CD4-positive, alpha-beta T cell (primary cell): ENCODE measurements at regions not wholly inside any gene's neighbourhood (a gene's known extent, or its start where the extent isn't known, plus 50 kb on each side); places are given as distances from the start of the nearest gene placed in this dataset.
"Not testable (repeated sequence)": the region's sequence is repeated elsewhere in the genome, so short reads cannot be mapped to it uniquely, and the experiment has no call there.

Experiments
- ATAC-seq: fragments of 200-7000 bp; cut with Tn5 transposase; one replicate; pipeline ENCODE4 v1.10.0; 2022; ENCODE audit warnings: mild to moderate bottlenecking; ENCODE audit not compliant: poor library complexity
- CTCF ChIA-PET: fragments of 350-600 bp; sonication (Branson Sonifier 250); formaldehyde crosslinking; loops from one replicate; lab custom pipeline; 2021; ENCODE audit warnings: antibody characterized with exemption, inconsistent platforms; lab: Charles Lee
- POLR2A ChIA-PET: fragments of 350-600 bp; sonication (Branson Sonifier 250); formaldehyde crosslinking; loops from one replicate; lab custom pipeline; 2021; ENCODE audit warnings: antibody characterized with exemption, inconsistent platforms; lab: Charles Lee
- DNase-seq, 14 experiments: peaks; one replicate each; pipeline ENCODE4 v3.0.0-alpha.2; 2013 to 2020; ENCODE audit warnings: mixed read lengths in 2 of 14
- H3K27ac ChIP-seq, 2 donors: one replicate each; pipeline versions ENCODE4 v1.5.1 to v1.7.0; 2013; ENCODE audit warnings: low read length in 2 of 2, low read depth in 1 of 2, mild to moderate bottlenecking in 1 of 2
- H3K27me3 ChIP-seq, 2 experiments: 1 replicate in 1 of 2; 2 replicates in 1 of 2; pipeline versions ENCODE4 v1.6.1 to v1.7.0; 2013; ENCODE audit warnings: low read length in 2 of 2, control low read depth in 1 of 2, mild to moderate bottlenecking in 1 of 2, moderate library complexity in 1 of 2; ENCODE audit not compliant: insufficient read depth in 2 of 2, control insufficient read depth in 1 of 2
- H3K36me3 ChIP-seq: one replicate; pipeline ENCODE4 v1.6.1; 2013; ENCODE audit warnings: low read length, control low read depth; ENCODE audit not compliant: insufficient read depth
- H3K4me1 ChIP-seq: one replicate; pipeline ENCODE4 v1.6.1; 2013; ENCODE audit warnings: low read length, control low read depth; ENCODE audit not compliant: insufficient read depth
- H3K4me3 ChIP-seq: one replicate; pipeline ENCODE4 v1.5.1; 2013; ENCODE audit warnings: mild to moderate bottlenecking, low read length, moderate library complexity
- H3K9me3 ChIP-seq, 2 experiments: 1 replicate in 1 of 2; 2 replicates in 1 of 2; pipeline versions ENCODE4 v1.6.1 to v1.7.0; 2013; ENCODE audit warnings: low read length in 2 of 2, mild to moderate bottlenecking in 2 of 2, control low read depth in 1 of 2, moderate library complexity in 1 of 2; ENCODE audit not compliant: control insufficient read depth in 1 of 2, insufficient read depth in 1 of 2
- H3K27ac Mint-ChIP-seq: one replicate; pipeline ENCODE4 v1.8.0; 2020; ENCODE audit warnings: mixed read lengths
- H3K27me3 Mint-ChIP-seq: one replicate; pipeline ENCODE4 v1.8.0; 2021; ENCODE audit warnings: mixed read lengths
- H3K36me3 Mint-ChIP-seq: one replicate; pipeline ENCODE4 v1.8.0; 2021; ENCODE audit warnings: low read depth, mixed read lengths
- H3K4me1 Mint-ChIP-seq: one replicate; pipeline ENCODE4 v1.8.0; 2021; ENCODE audit warnings: low read depth, mixed read lengths
- H3K4me3 Mint-ChIP-seq: one replicate; pipeline ENCODE4 v1.8.0; 2020; ENCODE audit warnings: mild to moderate bottlenecking, mixed read lengths
- H3K9me3 Mint-ChIP-seq: one replicate; pipeline ENCODE4 v1.8.0; 2020; ENCODE audit warnings: mixed read lengths
- CTCF ChIP-seq: fragments of 200-600 bp; IDR thresholded peaks from one replicate; pipeline ENCODE4 v1.8.0; 2022; ENCODE audit warnings: antibody characterized with exemption, mild to moderate bottlenecking
- intact Hi-C, 2 experiments: fragments of 100-400 bp; cut with DNase I in 1 of 2; cut with micrococcal nuclease in 1 of 2; formaldehyde crosslinking; loops; one replicate each; pipeline versions ENCODE4 v1.15.1 to v1.9.0; 2023 to 2025; cut with DNase I, micrococcal nuclease

DNA sequence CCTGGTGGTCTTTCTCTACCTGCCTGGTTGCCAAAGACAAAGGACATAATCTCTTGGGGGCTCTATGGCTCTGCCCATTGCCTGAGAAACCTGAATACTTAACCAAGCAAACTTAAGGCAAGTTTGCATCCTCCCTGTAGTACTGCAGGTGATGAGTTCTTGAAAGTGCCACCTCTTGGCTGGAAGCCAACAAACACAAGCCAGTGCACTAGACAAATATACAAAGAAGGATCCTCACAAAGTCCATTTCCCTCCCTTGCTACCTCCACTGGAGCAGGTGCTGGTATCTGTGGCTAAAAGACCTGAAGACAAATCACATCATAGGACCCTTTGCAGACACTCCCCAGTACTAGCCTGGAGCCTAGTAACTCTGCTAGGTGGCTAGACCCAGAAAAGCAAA lies 772.3 kb downstream of the SI start:
- Mint-ChIP-seq H3K4me3 (no peak overlapping the region), H3K27me3 (no peaks in the 10 kb centered on the region), H3K4me1 (no peaks in the 10 kb centered on the region), H3K9me3 (peaks cover 12% of the 10 kb centered on the region), H3K27ac (no peak overlapping the region), H3K36me3 (no peaks in the 10 kb centered on the region)
- CTCF ChIA-PET = no interaction called here
- no peak for TF ChIP-seq CTCF
- no peak for ATAC-seq
- no peaks in the 10 kb centered on the region for H3K27me3 ChIP-seq
- H3K27ac ChIP-seq = no peak overlapping the region
- peaks cover 3 to 14% of the 10 kb centered on the region in 2 experiments for H3K9me3 ChIP-seq
- POLR2A ChIA-PET = no interaction called here
- H3K36me3 ChIP-seq = no peaks in the 10 kb centered on the region
- H3K4me1 ChIP-seq = no peaks in the 10 kb centered on the region
- intact Hi-C loops = no loop called here
- H3K4me3 ChIP-seq = no peak overlapping the region
- DNase-seq = no peak

DNA sequence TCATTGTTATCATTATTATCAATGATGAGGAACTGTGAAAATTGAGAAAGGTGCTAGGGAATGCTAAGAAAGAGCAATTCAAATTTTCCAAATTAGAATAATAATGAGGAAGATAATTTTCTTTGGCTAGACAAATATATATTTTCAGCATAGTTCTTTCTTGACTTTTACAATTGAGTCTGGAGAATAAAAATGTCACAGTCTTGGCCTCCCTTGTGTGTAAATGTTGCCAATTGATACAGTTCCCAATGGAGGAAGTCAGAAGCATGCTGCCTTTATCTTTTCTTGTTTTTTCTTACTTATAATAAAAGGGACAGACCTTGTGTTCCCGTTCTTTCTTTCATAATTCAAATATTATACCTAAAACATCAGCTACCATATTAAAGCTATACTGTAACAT lies 774.4 kb downstream of the SI start:
- Histone ChIP-seq H3K9me3 (peaks cover 3 to 5% of the 10 kb centered on the region in 2 experiments), H3K36me3 (no peaks in the 10 kb centered on the region), H3K4me1 (no peaks in the 10 kb centered on the region), H3K27ac (no peak overlapping the region), H3K27me3 (no peaks in the 10 kb centered on the region), H3K4me3 (no peak overlapping the region)
- CTCF ChIA-PET = no interaction called here
- POLR2A ChIA-PET = no interaction called here
- intact Hi-C loops = no loop called here
- Mint-ChIP-seq H3K27ac (no peak overlapping the region), H3K9me3 (peaks cover 10% of the 10 kb centered on the region), H3K4me1 (no peaks in the 10 kb centered on the region), H3K36me3 (no peaks in the 10 kb centered on the region), H3K27me3 (no peaks in the 10 kb centered on the region), H3K4me3 (no peak overlapping the region)
- DNase-seq (no peak), ATAC-seq (no peak)
- TF ChIP-seq CTCF = no peak

- no peak overlapping the region for H3K4me3 Mint-ChIP-seq
- no peaks in the 10 kb centered on the region for H3K4me1 Mint-ChIP-seq
- Histone ChIP-seq H3K36me3 (no peaks in the 10 kb centered on the region), H3K9me3 (peaks cover 4 to 6% of the 10 kb centered on the region in 2 experiments), H3K4me3 (no peak overlapping the region), H3K4me1 (no peaks in the 10 kb centered on the region), H3K27me3 (no peaks in the 10 kb centered on the region), H3K27ac (no peak overlapping the region)
- POLR2A ChIA-PET = no interaction called here
- no peaks in the 10 kb centered on the region for H3K36me3 Mint-ChIP-seq
- peaks cover 9% of the 10 kb centered on the region for H3K9me3 Mint-ChIP-seq
- no peak for TF ChIP-seq CTCF
- intact Hi-C loops = no loop called here
- no peak for ATAC-seq
- CTCF ChIA-PET = no interaction called here
- no peak overlapping the region for H3K27ac Mint-ChIP-seq
- no peak for DNase-seq
- H3K27me3 Mint-ChIP-seq = no peaks in the 10 kb centered on the region
Observed at GRCh38 chr3:164302622-164303021, 775.7 kb downstream of the SI start.

GRCh38 chr3:164291486-164291885 lies 786.8 kb downstream of the SI start:
- H3K27ac ChIP-seq, ATAC-seq, DNase-seq, H3K27me3 ChIP-seq, H3K4me1 ChIP-seq, POLR2A ChIA-PET, H3K36me3 Mint-ChIP-seq, intact Hi-C loops, CTCF ChIA-PET, H3K9me3 Mint-ChIP-seq, H3K36me3 ChIP-seq, H3K4me3 Mint-ChIP-seq, H3K4me3 ChIP-seq, H3K4me1 Mint-ChIP-seq, H3K27ac Mint-ChIP-seq, H3K27me3 Mint-ChIP-seq: not testable (repeated sequence)
- peaks cover 0 to 13% of the 10 kb centered on the region in 2 experiments for H3K9me3 ChIP-seq
